HG02938 (cell line): ENCODE measurements at regions not wholly inside any gene's neighbourhood (a gene's known extent, or its start where the extent isn't known, plus 50 kb on each side); places are given as distances from the start of the nearest gene placed in this dataset.
"Not testable (repeated sequence)": the region's sequence is repeated elsewhere in the genome, so short reads cannot be mapped to it uniquely, and the experiment has no call there.

Experiments used
- ATAC-seq: cut with Tn5 transposase; IDR thresholded peaks from one replicate; pipeline ENCODE4 v1.9.1; 2021; ENCODE audit warnings: mild to moderate bottlenecking, moderate library complexity; ENCODE audit not compliant: unreplicated experiment

GRCh38 chr22:49009359-49010063 is 818.2 kb downstream of the BRD1 start:
- no peak for ATAC-seq

GRCh38 chr22:49008682-49009235 is 818.9 kb downstream of the BRD1 start:
- ATAC-seq: no peak

GRCh38 chr22:49007013-49007653 is 820.5 kb downstream of the BRD1 start:
- no peak for ATAC-seq

GRCh38 chr22:49006207-49007012 is 821.3 kb downstream of the BRD1 start:
- ATAC-seq: no peak

- ATAC-seq: no peak
Observed at GRCh38 chr22:49005557-49005956, 822.1 kb downstream of the BRD1 start.

- no peak for ATAC-seq
Observed at GRCh38 chr22:49004484-49005399, 822.9 kb downstream of the BRD1 start.

GRCh38 chr22:48997605-48998004 is 830.1 kb downstream of the BRD1 start:
- ATAC-seq: not testable (repeated sequence)

- no peak for ATAC-seq
Observed at GRCh38 chr22:48993655-48994054, 834.0 kb downstream of the BRD1 start.

GRCh38 chr22:48984639-48985038 is 843.0 kb downstream of the BRD1 start:
- ATAC-seq: no peak

- no peak for ATAC-seq
Observed at GRCh38 chr22:48982321-48982905, 845.3 kb downstream of the BRD1 start.

GRCh38 chr22:48981371-48982061 is 846.2 kb downstream of the BRD1 start:
- no peak for ATAC-seq

GRCh38 chr22:48980918-48981317 is 846.8 kb downstream of the BRD1 start:
- ATAC-seq: no peak

- no peak for ATAC-seq
Observed at GRCh38 chr22:48980409-48980808, 847.3 kb downstream of the BRD1 start.

GRCh38 chr22:48979482-48979881 is 848.2 kb downstream of the BRD1 start:
- ATAC-seq: no peak

- ATAC-seq: no peak
Observed at GRCh38 chr22:48976556-48977535, 850.8 kb downstream of the BRD1 start.

- no peak for ATAC-seq
Observed at GRCh38 chr22:48975886-48976285, 851.8 kb downstream of the BRD1 start.

- no peak for ATAC-seq
Observed at GRCh38 chr22:48975316-48975741, 852.3 kb downstream of the BRD1 start.
